NCI-H774 (cell line): ENCODE measurements at regions not wholly inside any gene's neighbourhood (a gene's known extent, or its start where the extent isn't known, plus 50 kb on each side); places are given as distances from the start of the nearest gene placed in this dataset.

Experiments
- DNase-seq: peaks from one replicate; lab custom pipeline; 2025; lab: John Stamatoyannopoulos, UW

GRCh38 chr17:68812876-68813584, 142.2 kb downstream of the ABCA8 start:
- no peak for DNase-seq

GRCh38 chr17:68809148-68809547, 146.0 kb downstream of the ABCA8 start:
- DNase-seq: no peak

- no peak for DNase-seq
These were observed 147.0 kb downstream of the ABCA8 start for GRCh38 chr17:68807998-68808772.

GRCh38 chr17:68805609-68806008, 149.6 kb downstream of the ABCA8 start:
- DNase-seq: no peak

- DNase-seq: no peak
These were observed 150.2 kb downstream of the ABCA8 start for GRCh38 chr17:68804777-68805520.

- DNase-seq: no peak
These were observed 151.8 kb downstream of the ABCA8 start for GRCh38 chr17:68803164-68803929.

GRCh38 chr17:68801335-68802247, 153.6 kb downstream of the ABCA8 start:
- no peak for DNase-seq

GRCh38 chr17:68800751-68801150, 154.4 kb downstream of the ABCA8 start:
- DNase-seq: no peak

GRCh38 chr17:68794636-68795434, 160.4 kb downstream of the ABCA8 start:
- DNase-seq: no peak

GRCh38 chr17:68792873-68793272, 162.3 kb downstream of the ABCA8 start:
- no peak for DNase-seq

GRCh38 chr17:68792042-68792685, 163.0 kb downstream of the ABCA8 start:
- no peak for DNase-seq

- no peak for DNase-seq
These were observed 164.3 kb downstream of the ABCA8 start for GRCh38 chr17:68790931-68791330.

GRCh38 chr17:68790492-68790891, 164.7 kb downstream of the ABCA8 start:
- DNase-seq: no peak

GRCh38 chr17:68789203-68789962, 165.8 kb downstream of the ABCA8 start:
- DNase-seq: no peak

GRCh38 chr17:68785565-68786486, 169.4 kb downstream of the ABCA8 start:
- no peak for DNase-seq

- no peak for DNase-seq
These were observed 170.8 kb downstream of the ABCA8 start for GRCh38 chr17:68784431-68784830.

- DNase-seq: no peak
These were observed 171.3 kb downstream of the ABCA8 start for GRCh38 chr17:68783861-68784260.

GRCh38 chr17:68782789-68783188, 172.4 kb downstream of the ABCA8 start:
- no peak for DNase-seq
